ENCODE measurements at regions not wholly inside any gene's neighbourhood (a gene's known extent, or its start where the extent isn't known, plus 50 kb on each side); places are given as distances from the start of the nearest gene placed in this dataset.

DNA sequence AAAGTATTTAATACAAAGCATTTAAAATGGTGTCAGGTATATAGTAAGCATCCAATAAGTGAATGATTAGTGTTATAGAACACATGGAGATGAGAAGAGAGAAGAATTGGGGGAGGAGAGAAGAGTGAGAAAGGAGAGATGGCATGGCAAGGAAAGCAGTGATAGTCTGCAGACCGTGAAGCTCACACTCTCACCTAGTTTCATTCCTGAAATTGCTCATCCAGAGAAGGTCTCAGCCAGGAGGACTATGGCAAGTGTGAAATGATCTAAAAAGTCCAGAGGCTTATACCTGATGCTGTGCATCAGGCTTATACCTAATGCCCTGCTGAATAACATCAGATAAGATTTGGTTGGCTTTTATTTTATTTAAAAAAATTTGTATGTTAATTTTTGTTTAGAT is 351.6 kb upstream of the KLF12 start:
- no peak for DNase-seq (ENCODE audit: low read depth)

DNA sequence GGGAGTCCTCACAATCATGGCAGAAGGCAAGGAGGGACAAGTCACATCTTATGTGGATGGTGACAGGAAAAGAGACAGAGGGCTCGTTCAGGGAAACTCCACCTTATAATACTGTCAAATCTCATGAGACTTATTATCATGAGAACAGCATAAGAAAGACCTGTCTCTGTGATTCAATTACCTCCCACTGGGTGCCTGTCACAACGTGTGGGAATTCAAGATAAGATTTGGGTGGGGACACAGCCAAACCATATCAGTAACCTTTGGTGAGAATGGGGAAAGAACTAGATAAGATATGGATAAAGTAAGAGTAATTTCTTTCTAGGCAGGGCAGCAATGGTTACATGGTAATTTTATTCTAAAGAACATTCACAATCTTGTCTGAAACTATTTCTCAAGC is 344.9 kb upstream of the KLF12 start:
- no peak for DNase-seq (ENCODE audit: low read depth)

DNA sequence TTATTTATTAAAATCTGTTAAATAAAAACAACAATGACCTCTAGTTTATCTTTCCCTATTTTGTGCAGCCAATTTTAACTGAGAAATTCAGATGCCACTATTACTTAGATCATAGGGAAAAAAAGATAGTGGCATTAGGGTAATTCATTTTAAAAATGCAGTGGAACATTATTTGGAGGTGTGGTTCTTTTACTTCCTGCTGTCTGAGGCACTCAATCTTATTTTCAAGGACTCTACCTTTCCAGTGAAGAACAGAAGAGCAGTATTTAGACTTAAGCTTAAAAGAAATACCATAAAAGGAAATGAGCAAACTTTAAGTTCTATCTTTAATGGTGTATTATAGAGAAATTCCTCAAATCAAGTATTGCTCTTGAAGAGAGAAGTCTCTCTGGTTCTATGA is 342.6 kb upstream of the KLF12 start:
- no peak for DNase-seq (ENCODE audit: low read depth)

DNA sequence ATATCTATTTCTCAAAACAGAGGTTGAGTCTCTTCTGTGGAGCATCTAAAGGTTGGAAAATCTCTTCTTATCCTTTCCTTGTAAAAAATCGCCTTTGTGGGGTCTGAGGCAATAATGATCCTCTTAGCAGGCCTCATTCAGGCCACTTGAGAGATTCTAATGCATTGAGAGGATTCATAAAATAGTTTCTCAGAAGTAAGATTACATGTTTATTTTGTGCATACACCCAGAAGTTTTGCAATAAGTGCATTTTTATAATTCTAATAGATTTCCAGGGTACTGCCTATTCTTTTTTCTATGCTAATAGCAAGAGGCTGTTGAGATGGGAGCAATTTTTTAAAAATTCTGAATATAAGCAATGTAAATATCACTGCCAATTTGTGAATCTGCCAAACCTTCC is 342.2 kb upstream of the KLF12 start:
- DNase-seq (ENCODE audit: low read depth): no peak

DNA sequence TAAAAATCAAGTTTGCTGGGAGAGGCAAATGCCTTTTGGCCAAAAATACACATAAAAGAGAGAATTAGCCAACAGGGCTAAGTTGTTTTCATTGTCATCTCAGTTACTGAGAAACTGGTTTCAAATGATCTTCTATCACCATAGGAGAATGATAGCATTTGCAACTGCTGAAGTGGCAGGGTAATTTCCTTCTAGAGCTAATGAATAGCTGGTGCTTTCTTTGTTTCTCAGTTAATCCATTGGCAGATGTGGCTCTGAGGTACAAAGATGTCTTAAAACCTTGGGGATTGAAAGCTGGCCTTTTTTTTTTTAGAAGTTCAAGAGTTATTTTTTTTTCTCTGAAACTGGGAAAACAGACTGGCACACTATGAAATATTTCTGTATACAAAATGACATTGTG is 332.7 kb upstream of the KLF12 start:
- no peak for DNase-seq (ENCODE audit: low read depth)

DNA sequence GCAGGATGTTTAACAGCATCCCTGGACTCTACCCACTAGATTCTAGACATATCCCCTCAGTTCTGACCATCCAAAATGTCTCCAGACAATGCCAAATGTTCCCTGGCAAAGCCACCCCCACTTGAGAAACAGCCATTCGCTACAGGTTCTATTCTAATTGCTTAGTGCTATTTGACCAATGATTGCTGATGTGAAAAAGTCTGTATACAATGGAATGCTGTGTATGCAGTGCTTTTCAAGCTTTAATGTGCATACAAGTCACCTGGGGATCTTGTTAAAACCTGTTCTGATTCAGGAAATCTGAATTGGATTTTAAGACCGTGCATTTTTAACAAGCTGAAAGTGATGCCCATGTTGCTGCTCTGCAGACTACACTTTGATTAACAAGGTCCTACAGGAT is 331.8 kb upstream of the KLF12 start:
- DNase-seq (ENCODE audit: low read depth): no peak

DNA sequence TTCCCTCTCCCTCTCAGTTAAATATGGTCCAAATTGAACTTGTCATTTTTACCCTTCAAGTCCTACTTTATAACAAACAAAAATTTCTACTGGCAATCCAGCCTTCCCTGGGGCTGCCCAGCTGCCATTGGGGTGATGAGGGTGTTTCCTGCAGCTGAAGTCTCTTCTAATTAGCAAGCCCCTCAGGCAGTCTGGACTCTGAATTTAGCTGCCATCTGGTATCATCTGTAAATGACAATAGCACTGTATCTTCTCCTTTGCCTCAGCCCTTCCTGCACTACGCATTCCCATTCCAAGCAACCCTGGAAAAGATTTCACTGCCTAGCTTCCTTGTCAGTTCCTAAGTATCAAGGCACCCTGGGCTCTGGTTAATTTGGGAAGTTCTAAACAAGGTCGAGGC is 331.1 kb upstream of the KLF12 start:
- no peak for DNase-seq (ENCODE audit: low read depth)

DNA sequence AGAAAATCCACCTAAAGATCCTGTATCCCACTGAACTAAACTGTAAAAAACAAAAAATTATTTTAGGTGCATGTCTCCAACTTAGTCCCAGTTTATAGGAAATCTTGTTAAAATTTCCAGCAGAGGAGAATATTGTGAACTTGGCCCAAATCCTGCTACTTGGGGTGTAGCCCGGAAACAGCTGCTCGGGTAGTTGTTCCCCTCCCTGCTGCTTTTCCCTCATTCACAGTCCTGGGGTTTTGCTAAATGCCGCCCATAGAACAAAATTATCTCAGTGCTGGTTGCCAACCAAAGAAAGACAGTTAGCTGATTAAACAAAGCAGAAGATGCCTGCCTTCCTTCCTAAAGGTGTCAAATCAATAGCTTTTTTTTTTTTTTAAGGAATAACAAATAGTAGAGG is 330.5 kb upstream of the KLF12 start:
- no peak for DNase-seq (ENCODE audit: low read depth)

DNA sequence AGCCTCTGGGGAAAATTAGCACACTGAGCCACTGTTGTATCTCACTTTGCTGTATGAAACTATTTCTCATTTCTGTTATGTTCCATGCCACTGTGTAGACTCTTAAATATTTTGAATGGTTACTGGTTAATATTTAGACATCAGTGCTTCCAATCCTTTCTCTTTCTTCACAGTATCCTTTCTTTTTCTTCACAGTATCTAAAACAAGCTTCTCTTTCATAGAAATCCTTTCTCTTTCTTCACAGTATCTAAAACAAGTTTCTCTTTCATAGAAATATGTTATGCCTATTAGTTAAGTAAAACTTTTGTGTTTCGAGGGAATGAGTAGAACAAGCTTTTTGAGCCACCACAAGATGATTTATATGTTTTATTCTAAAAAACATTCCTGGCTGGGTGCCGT is 326.8 kb upstream of the KLF12 start:
- DNase-seq (ENCODE audit: low read depth): no peak

DNA sequence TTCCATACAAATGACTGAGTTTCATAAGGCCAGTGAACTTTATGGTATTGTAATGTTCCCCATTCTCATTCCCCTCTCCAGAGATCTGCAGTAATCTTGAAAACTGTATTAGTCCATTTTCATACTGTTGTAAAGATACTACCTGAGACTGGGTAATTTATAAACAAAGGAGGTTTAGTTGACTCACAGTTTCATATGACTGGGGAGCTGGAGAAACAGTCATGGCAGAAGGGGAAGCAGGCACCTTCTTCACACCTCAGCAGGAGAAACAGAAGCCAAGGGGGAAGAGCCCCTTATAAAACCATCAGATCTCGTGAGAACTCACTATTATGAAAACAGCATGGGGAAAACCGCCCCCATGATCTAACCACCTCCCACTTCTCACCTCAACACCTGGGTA is 318.7 kb upstream of the KLF12 start:
- no peak for DNase-seq (ENCODE audit: low read depth)

DNA sequence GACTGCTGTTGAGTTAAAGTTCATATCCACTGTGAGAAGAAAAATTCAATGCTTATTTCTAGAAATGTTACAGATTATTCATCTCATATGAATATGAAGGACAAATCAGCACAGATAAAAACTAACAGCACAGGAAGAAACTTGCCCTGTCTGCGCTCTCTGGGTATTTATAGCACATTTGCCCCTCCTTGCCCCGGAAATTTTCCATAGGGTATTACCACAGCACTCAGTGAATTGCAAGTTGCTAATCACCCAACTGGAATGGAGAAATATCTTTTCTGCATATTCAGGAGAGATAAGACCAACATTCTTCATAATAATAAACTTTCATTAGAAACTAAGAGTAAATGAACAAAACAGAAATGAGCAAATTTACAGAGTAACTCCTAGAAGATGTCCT is 318.0 kb upstream of the KLF12 start:
- no peak for DNase-seq (ENCODE audit: low read depth)

DNA sequence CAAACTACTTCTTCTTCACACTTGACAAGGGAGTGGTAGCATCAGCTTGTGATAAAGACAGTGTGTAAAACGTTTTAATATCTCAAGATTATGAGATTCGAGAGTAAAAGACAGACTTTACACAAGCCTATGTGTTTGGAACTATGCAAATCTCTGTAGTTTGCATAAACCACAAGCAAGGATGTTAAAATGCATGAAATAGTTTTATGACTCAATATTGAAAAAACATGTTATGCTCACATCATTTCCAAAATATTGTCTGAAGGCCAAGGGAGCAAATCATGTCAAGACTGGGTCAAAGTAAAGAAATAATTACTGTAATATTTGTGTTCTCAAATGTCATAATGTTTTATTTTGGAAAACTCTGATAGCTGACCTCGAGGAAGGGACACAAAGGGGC is 316.8 kb upstream of the KLF12 start:
- no peak for DNase-seq (ENCODE audit: low read depth)

DNA sequence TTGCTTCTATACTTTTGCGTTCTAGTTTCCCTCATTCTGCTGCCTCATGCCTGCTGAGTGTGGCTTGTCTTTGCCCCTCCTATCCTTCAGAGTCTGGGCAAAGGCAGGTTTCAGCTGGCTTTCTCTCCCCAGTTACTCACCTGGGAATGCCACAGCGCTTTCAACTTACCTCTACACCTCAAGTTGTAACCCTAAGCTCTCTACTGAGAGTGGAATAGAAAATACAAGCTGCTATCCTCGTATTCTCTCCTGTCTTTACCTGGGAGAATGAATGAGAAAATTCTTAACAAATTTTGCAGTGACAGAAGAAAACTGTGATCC is 316.3 kb upstream of the KLF12 start:
- no peak for DNase-seq (ENCODE audit: low read depth)

DNA sequence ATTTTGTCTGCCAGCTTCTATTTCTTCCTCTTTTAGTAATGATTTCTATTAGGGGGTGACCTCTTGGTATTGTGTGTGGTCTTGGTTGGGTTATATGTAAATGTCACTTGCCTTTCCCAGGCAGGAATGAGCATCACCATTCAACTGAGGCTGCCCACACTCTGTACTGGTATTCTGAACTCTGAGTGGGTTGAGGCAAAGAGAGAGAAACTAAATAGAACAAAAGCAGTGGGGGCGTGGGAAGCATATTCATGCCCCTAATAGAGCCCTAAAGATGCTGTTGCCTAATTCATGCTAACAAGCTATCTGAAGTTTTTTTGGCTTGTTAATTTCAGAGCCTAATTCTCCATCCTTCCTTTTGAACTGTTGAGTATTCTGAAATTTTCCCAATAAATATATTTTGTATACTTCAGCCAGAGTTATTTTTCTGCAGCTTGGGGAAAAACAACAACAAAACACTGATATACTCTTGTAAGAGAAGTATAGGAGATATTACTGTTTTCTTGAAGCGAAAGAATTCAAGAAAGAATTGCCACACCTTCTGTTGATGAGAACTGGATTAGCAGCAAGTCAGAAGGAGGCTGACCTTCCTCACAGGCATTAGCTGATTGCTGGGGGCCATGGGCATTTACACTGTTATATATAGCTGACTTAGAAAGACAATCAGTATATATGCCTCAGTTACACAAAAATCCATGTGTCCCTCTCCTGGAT is 315.8 kb upstream of the KLF12 start:
- DNase-seq (ENCODE audit: low read depth): no peak

DNA sequence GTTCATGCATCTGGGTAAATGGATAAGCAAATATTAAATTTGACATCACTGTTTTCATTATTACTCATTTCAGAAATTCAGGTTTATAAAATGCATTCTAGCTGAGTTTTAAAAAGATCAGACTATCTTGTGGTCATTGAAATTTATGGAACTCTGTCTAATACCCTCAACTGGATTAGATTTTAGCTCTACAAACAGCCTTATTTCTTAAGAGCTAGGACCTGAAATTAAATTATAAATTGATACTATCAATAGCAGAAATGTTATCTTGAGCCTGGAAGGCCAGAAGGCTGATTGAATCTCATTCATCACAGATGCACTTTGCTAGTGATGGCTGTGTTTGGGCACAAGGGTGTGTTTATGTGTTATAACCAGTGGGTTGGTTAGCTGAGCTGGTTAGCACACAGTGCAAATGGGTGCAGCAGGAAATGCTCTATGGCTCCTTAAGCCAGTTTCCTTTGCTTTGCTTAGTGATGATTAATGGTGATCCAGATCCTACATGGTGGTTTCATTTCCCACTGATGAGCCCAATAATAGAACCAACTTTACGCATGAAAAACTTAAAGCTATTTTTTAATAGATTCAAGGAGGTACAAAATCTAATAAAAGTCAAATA is 310.8 kb upstream of the KLF12 start:
- no peak for DNase-seq (ENCODE audit: low read depth)

DNA sequence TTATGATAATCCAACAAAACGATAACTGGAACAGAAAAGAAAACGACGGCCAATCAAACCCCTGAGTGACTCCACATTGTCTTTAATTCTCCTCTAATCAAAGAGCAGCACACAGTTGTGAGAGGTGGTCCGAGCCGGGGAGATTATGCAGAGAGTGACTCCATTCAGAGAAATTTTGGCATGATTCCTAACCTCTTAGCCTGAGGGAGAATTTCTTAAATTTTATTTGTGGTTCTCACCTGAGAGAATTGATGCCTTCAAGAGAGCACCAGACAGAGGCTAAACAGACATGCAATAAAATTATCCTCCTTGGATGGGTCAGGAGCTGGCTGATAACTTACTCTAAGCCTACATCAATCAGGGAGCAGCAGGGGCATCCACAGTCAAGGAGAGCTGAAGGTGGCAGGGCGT is 310.0 kb upstream of the KLF12 start:
- no peak for DNase-seq (ENCODE audit: low read depth)

DNA sequence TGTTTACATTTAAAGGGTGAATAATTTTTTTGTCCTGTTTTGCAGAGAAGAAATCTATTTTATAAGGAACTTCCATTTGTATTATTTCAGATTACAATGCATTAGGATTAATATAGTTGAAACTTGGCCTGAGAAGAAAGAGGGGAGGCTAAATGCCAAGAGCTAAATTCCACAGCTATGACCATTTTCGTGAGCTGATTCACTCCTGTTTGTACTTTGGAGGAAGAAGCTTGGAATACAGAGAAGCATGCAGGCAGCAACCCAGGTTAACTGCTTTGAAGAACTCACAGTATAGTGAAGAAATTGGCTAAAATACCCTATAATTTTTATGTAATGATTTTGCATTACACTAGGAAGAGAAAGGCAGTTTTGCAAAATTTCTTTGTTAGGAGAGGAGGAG is 309.4 kb upstream of the KLF12 start:
- no peak for DNase-seq (ENCODE audit: low read depth)

DNA sequence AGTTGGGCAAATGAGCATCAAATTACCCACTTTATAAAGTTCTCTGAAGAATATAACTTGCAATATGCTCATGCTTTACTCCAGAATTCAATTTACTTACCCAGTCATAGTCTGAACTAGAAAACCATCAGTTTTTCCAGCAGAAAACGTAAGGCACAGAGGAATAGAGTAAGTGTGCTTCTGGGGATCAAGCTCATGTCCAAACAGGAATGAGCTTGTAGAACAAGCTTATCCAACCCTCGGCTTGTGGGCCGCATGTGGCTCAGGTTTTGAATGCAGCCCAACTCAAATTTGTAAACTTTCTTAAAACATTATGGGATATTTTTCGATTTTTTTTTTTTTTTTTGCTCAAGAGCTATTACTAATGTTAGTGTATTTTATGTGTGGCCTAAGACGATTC is 308.5 kb upstream of the KLF12 start:
- no peak for DNase-seq (ENCODE audit: low read depth)

DNA sequence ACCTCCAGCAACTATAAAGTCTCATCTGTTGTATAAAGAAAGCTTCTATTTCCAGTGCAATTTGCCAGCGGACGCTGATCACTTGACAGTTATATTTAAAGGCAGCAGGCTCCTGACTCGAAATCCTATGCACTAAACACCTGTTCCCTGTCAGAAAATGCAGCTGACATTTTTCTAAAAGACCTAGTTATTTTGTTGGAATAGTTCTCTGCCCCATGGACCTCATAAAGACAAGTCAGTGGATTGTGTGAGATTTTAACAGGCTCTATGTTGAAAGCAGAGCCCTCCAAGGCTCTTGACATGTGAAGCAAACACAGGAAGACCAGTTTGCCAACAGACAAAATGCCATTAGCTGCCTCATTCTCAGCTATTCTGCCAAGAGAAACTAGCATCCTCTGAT is 304.7 kb upstream of the KLF12 start:
- no peak for DNase-seq (ENCODE audit: low read depth)

DNA sequence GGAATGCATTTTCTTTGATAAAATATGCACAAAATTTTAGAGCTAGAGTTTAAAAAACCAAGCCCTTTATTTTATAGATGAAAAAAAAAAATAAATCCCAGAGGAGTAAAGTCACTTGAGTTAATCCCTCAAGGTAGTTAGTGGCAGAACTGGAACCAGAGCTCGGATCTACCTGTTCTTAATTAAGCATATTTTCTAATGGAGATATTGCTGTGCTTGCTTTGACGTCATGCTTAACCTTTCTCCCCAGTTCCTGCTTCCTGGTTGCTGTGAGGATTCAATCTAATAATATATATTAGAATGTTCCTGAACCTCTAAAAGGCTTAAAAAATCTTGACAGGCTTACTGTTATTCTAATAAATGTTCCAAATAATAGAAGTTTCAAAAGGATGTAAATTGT is 300.6 kb upstream of the KLF12 start:
- DNase-seq (ENCODE audit: low read depth): no peak

DNA sequence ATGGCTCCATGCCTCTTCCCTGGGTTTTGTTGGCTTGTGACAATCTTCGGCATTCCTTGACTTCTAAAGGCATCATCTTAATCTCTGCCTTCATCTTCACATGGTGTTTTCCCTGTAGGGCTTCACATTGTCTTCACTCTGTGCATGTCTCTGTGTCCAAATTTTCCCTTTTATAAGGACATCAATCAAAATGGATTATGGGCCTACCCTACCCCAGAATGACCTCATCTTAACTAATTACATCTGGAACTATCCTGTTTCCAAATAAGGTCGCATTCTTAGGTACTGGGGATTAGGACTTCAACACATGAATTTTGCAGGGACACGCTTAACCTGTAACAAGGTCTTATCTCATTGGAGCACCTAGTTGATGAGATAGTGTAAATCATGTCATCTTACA is 290.3 kb upstream of the KLF12 start:
- no peak for DNase-seq (ENCODE audit: low read depth)

DNA sequence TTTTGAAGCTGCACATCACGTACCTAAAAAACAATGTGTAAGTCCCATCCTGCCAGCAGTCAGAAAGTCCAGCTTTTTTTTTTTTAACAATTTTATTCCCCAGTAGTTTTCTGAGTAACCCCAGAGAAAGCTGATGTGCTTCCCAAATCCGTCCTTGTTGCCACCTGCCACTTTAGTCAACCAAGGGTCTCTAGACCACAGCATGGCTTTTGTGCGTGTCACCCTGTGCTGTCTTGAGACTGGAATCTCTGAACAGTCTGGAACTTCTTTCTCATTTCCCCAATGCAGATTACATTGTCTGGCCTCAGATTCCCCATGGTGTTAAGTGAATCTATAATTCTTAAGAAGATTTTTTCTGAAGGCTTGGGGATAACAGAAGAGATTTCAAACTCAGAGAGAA is 289.2 kb upstream of the KLF12 start:
- no peak for DNase-seq (ENCODE audit: low read depth)

DNA sequence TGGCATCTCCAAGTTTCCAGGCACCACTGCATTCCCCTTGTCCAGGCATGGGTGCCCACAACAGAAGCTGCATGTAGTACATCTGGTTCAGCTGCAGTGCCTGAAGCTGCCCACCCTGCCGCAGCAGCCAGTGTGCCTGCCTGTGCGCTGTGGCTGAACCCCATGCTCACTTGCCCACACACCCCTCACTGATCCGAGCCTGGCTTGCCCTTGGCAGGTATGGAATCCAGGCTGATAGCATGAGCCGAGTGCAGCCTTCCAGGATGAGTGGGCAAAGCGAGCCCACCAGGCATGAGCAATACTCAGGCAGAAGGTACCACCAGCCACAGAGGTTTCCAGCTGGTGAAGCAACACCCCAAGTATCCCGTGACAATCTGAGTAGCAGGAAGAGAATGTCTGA is 280.3 kb upstream of the KLF12 start:
- no peak for DNase-seq (ENCODE audit: low read depth)

DNA sequence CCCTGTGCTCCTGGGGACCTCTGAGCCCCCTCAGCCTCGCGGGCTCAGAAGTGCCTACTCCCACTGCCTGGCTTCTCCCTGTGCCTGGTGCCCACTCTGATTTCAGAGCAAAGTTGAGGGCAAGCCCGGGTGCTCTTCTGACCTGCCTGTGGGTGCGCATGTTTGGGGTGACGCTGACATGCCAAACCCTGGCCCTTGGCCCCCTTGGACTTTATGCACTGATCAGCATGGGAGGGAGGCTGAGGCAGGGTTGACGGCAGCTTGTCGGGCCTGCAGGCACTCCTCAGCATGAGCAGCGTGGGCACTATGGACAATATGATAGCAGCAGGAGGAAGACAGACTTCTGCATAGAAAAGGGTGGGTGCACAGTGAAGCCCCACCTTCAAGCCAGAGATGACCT is 279.3 kb upstream of the KLF12 start:
- no peak for DNase-seq (ENCODE audit: low read depth)

DNA sequence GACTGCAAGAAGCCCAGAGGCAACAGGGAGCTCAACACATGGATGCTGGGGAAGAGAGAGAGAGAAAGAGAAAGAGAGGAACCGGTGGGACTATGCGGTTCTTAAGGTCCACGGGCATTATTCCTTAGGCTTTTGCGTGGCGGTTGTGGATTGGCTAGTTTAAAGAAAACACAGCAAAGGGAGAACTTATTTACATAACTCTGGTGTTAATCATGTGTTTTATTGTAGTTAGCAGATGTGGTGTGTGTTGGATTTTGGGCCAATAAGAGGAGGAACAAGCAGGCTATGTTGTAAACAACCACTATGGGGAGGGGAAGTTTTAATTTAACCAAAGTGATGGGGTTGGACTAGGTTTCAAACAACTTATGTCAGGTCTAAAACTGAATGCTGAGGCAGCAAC is 275.3 kb upstream of the KLF12 start:
- no peak for DNase-seq (ENCODE audit: low read depth)
